ENCODE measurements at regions not wholly inside any gene's neighbourhood (a gene's known extent, or its start where the extent isn't known, plus 50 kb on each side); places are given as distances from the start of the nearest gene placed in this dataset.
"Not testable (repeated sequence)": the region's sequence is repeated elsewhere in the genome, so short reads cannot be mapped to it uniquely, and the experiment has no call there.

GRCh38 chrX:13220916-13221315 lies 98.9 kb downstream of the ATXN3L start:
- no peak for DNase-seq

GRCh38 chrX:13219991-13220764 lies 99.7 kb downstream of the ATXN3L start:
- DNase-seq, result no peak

- DNase-seq, result no peak
Observed at GRCh38 chrX:13218758-13219157, 101.1 kb downstream of the ATXN3L start.

DNA sequence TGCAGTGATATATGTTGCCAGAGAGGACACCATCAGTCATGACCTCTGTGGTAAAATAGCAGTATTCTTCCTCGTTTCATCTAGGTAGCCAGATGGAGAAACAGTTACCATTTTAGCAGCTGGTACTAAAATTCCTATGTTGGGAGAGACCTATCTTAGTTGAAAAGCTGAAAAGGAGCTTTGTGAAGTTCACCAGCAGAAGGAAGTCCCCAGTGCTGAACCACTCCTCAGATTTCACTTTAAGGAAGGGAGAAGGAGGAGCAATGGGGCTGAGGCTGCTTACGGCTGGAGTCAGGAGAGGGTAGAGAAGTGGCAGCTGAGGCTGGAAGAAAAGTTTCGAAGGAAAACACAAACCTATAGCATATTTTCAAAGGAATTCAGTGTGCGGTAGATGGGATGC lies 103.7 kb downstream of the ATXN3L start:
- DNase-seq, result no peak

DNA sequence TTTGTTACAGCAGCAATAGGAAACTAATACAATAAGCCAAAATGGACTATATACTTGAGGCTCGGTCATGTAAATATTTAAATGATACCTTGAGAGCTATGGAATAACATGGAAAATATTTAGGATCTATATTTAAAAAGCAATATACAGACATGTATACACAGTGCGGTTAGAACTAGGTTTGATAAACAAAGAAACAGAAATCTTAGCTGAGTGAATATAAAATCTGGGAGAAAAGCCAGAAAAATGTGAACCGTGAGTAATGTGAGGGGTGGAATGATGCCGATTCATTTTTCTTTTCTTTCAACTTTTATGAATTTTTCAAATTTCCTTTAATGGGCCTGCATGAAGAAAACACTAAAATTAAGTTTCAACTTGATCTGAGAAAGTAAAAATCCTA lies 104.1 kb downstream of the ATXN3L start:
- DNase-seq, result no peak

- no peak for DNase-seq
Observed at GRCh38 chrX:13212191-13212651, 107.6 kb downstream of the ATXN3L start.

- not testable (repeated sequence) for DNase-seq
Observed at GRCh38 chrX:13210142-13210541, 109.7 kb downstream of the ATXN3L start.

- not testable (repeated sequence) for DNase-seq
Observed at GRCh38 chrX:13209704-13210103, 110.1 kb downstream of the ATXN3L start.

- DNase-seq, result no peak
Observed at GRCh38 chrX:13208281-13208935, 111.4 kb downstream of the ATXN3L start.

GRCh38 chrX:13203271-13203670 lies 116.6 kb downstream of the ATXN3L start:
- DNase-seq, result no peak

GRCh38 chrX:13201605-13202219 lies 118.1 kb downstream of the ATXN3L start:
- no peak for DNase-seq

GRCh38 chrX:13200398-13200797 lies 119.5 kb downstream of the ATXN3L start:
- DNase-seq, result no peak

GRCh38 chrX:13198762-13199064 lies 121.1 kb downstream of the ATXN3L start:
- DNase-seq, result no peak

DNA sequence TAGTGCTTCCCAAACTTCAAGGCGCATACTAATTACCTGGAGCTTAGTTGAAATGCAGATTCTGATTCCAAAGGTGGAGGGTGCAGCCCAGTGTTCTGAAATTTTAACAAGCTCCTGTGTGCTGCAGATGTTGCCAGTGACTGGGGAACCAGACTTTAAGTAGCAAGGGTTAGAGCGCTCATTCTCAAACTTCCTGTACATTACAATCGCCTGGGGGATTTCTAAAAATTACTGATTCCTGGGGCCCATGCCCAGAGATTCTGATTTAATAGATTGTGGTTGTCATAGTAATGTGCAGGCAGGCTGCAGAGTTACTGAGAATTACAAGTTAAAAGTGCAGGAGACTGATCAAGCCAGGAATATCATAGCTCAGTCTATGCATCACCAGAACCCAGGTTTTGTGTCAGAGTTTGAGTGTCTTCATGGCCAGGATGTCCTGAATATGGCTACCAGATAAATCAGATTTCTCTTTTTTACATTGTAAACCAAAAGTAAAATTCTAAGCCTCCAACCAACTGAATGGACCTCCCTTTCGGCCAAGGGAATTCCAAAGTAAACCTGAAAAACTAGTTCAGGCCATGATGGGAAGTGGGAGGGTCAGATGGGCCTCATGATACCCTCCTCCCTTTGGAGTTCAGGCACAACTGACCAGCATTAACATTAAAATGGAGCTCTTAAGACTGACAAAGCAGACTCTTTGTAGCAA lies 121.6 kb downstream of the ATXN3L start:
- DNase-seq, result no peak

GRCh38 chrX:13196782-13197181 lies 123.1 kb downstream of the ATXN3L start:
- DNase-seq, result no peak

- DNase-seq, result no peak
Observed at GRCh38 chrX:13195340-13195739, 124.5 kb downstream of the ATXN3L start.

DNA sequence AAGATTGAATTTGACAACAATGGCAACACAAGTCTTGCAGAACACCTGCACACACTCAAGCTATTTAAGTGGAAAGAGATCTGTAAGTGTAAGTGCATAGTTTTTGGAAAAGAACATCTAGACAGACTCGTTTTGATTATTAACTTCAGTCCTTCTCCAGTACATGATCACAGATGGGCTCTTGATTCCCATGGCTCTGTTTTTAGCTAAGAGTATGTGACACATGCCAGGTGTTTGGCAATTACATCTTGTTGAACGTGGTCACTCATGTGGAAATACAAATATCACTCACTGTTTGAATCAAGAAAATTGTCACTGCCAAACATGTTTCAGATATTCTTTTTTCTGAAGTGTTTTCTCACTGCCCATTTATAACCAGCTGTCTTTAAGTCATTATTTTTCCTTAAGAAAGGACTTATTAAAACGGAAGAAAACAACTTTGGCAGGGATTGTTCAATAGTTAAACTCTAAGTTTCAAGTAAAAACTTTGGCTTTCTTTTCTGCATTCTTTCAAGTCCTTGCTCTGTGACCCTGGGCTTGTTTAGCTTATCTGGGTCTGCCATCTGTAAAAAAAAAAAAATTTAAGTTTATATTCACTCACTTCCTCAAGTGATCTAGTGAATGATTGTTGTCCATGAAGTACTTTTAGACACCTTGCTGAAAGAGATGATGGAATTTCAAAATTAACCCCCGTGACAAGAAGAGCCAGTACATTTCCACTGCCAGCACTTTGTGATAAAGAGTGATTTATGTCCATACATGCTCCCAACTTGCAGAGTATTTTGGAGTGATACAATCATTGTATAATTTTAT lies 125.4 kb downstream of the ATXN3L start:
- DNase-seq, result no peak

DNA sequence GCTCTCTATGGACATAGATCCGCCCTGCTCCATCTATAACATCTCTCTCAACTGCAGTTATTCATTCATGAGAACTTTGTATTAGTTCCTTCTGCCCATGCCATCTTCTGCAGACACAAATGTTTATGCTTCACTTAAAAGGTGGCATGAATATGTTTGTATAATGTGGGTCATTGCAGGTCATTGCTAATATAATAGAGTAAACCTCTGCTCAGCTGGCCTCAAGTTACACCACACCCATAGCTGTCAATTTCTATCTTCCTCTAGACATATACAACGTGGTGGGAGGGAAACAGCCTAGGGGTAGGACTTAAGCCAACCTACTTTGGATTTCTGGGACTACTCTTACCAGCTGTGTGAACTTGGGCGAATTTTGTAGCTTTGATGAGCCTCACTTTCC lies 129.8 kb downstream of the ATXN3L start:
- no peak for DNase-seq

GRCh38 chrX:13189380-13189779 lies 130.5 kb downstream of the ATXN3L start:
- DNase-seq, result no peak

DNA sequence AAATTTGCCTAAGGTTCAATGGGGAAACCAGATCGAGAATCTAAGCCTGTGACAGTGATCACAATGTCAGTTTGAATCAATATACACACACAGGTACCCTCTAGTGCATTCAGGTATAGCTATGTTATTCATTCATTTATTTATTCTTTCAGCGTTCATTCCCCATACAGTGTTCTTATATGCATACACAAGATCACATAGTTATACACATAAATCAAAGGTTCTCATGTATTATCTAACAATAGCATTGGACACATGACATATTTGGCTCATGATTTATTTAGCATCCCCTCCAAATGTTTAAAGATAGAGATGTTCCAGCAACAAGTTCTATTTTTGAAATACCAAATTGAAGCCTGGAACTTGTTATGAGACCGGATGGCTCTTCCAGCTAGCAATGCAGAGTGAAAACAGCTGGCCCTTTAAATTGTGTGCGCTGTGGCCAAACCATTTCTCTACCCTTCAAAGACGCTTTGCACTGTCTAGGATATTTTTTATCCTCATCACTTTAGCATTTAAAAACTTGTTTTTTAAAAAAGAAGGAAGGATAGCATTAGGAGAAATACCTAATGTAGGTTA lies 131.0 kb downstream of the ATXN3L start:
- DNase-seq, result no peak

DNA sequence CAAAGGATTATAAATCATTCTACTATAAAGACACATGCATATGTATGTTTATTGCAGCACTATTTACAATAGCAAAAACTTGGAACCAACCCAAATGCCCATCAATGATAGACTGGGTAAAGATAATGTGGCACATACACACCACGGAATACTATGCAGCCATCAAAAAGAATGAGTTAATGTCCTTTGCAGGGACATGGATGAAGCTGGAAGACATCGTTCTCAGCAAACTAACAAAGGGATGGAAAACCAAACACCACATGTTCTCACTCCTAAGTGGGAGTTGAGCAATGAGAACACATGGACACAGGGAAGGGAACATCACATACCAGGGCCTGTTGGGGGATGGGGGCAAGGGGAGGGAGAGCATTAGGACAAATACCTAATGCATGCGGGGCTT lies 133.2 kb downstream of the ATXN3L start:
- not testable (repeated sequence) for DNase-seq

- DNase-seq, result no peak
Observed at GRCh38 chrX:13180807-13181206, 136.4 kb upstream of the FAM9C start.

Measured in CD4-positive, alpha-beta T cell treated with Interferon gamma for 1 hour (primary cell).